ENCODE measurements at regions not wholly inside any gene's neighbourhood (a gene's known extent, or its start where the extent isn't known, plus 50 kb on each side); places are given as distances from the start of the nearest gene placed in this dataset. TPM values are rescaled to one million over a fixed set of nuclear protein-coding genes. Genes with fewer than 3 reads are reported as not detected.

DNA sequence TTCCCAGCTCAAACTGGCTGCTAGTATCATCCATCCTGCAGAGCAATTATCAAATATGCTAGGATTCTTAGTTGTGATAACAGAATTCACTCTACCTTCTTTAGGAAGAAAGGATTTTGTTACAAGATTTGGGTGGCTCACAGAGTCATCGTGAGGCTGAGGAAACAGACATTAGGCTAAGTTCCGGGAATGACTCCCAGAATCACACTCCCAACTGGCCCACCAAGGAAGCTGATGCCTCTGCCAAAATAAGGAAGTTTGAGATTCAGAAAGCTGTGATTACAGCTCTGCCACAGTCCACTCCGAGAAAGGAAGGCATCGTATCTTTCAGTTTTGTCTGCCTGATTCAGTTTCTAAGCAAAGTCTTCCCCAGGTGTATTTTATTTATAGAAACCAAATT is 50.6 kb upstream of the LYPLAL1 start:
- H3K4me2 ChIP-seq (ENCODE audit: insufficient read depth, low read length, poor library complexity, severe bottlenecking), result no peak overlapping the region
- no peak overlapping the region for H3K14ac ChIP-seq (ENCODE audit: low read length)
- H3K79me1 ChIP-seq (ENCODE audit: low read depth, low read length), result no peaks in the 10 kb centered on the region
- H4K91ac ChIP-seq (ENCODE audit: low read depth, low read length, poor library complexity), result no peak overlapping the region
- no peaks in the 10 kb centered on the region for H3K36me3 ChIP-seq (replicated peaks in 1 of 2; ENCODE audit: control insufficient read depth in 2 of 2, insufficient read depth in 2 of 2, low read length in 2 of 2)
- H3K9ac ChIP-seq (ENCODE audit: low read depth, low read length, poor library complexity), result no peak overlapping the region
- H2BK15ac ChIP-seq (ENCODE audit: low read length), result no peak overlapping the region
- no peak overlapping the region for H2BK12ac ChIP-seq (ENCODE audit: low read length)
- H3K4ac ChIP-seq (ENCODE audit: low read length), result no peak overlapping the region
- no peaks in the 10 kb centered on the region for H3K9me3 ChIP-seq (replicated peaks in 1 of 2; ENCODE audit: control insufficient read depth in 2 of 2, insufficient read depth in 1 of 2, low read depth in 1 of 2, low read length in 2 of 2)
- WGBS, 2 donors (ENCODE audit: extremely low coverage in 2 of 2, insufficient read length in 2 of 2, insufficient replicate concordance in 1 of 2), result no CpG with 5 or more reads among the region's 4 CpGs
- H3K4me1 ChIP-seq (ENCODE audit: control insufficient read depth in 2 of 2, insufficient read depth in 1 of 2, low read depth in 1 of 2, low read length in 2 of 2), result no peaks in the 10 kb centered on the region
- no peak overlapping the region for H4K8ac ChIP-seq (ENCODE audit: low read depth, low read length)
- no peak for DNase-seq (ENCODE audit: low spot score)
- no peak overlapping the region for H2BK120ac ChIP-seq (ENCODE audit: low read depth, low read length)
- no peak overlapping the region for H3K18ac ChIP-seq (ENCODE audit: low read length)
- no peak overlapping the region for H3K27ac ChIP-seq (replicated peaks; ENCODE audit: low read length)
- H3K23ac ChIP-seq (ENCODE audit: low read depth, low read length, poor library complexity), result no peak overlapping the region
- no peak overlapping the region for H2AK5ac ChIP-seq (ENCODE audit: low read depth, low read length)
- H2AFZ ChIP-seq (ENCODE audit: low read length), result peak overlapping the region; percentile 11
- H3K4me3 ChIP-seq (ENCODE audit: low read length in 2 of 2), result no peak overlapping the region
- no peak overlapping the region for H2BK5ac ChIP-seq (ENCODE audit: low read length)
- H3K27me3 ChIP-seq (ENCODE audit: control insufficient read depth in 3 of 3, insufficient read depth in 3 of 3, low read depth in 1 of 3, low read length in 3 of 3), result no peaks in the 10 kb centered on the region

Small RNA genes in the stretch of these regions (small RNA-seq; reads per million reads assigned to genes)
- gene RF00012 (ENCODE audit: insufficient read depth), result not detected
